ENCODE measurements at regions not wholly inside any gene's neighbourhood (a gene's known extent, or its start where the extent isn't known, plus 50 kb on each side); places are given as distances from the start of the nearest gene placed in this dataset.

DNA sequence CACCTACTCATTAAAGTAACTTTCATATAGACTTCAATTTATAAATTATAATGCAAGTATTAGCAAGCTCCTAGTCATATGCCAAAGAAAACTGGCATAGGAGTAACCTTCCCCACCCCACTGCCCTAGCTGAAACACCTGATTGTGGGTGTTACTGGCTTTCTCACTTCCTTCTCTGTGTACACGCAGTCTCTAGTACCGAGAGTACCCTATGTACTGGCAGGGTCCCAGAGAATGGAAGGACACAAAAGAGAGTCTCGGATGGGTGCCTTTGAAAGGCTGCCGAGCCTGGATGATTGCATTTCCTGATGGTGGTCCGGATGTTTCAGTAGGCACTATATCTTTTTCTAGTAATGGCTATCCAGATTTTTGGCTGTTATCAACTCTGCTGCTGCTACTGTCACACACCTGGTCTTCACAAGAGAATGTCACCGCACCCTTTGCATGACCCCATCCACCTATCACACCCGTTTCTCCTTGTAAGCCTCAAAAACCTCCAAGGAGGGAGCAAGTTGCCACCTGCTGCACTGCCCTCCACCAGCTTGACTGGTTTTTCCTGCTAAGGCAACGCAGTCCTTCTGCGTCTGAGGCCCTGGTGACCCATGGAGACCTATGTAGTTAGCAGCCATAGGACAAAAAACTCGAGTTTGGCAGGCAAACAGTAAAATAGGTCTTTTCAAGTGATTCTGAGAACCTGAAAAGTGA lies 53.8 kb upstream of the CLINT1 start (continued):
- TF ChIP-seq, protein P1, sequence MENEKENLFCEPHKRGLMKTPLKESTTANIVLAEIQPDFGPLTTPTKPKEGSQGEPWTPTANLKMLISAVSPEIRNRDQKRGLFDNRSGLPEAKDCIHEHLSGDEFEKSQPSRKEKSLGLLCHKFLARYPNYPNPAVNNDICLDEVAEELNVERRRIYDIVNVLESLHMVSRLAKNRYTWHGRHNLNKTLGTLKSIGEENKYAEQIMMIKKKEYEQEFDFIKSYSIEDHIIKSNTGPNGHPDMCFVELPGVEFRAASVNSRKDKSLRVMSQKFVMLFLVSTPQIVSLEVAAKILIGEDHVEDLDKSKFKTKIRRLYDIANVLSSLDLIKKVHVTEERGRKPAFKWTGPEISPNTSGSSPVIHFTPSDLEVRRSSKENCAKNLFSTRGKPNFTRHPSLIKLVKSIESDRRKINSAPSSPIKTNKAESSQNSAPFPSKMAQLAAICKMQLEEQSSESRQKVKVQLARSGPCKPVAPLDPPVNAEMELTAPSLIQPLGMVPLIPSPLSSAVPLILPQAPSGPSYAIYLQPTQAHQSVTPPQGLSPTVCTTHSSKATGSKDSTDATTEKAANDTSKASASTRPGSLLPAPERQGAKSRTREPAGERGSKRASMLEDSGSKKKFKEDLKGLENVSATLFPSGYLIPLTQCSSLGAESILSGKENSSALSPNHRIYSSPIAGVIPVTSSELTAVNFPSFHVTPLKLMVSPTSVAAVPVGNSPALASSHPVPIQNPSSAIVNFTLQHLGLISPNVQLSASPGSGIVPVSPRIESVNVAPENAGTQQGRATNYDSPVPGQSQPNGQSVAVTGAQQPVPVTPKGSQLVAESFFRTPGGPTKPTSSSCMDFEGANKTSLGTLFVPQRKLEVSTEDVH (IDR thresholded peaks at IDR 0.05; ENCODE audit: low read depth, partially characterized antibody) = no peak
- TF ChIP-seq TCF12 (IDR thresholded peaks at IDR 0.05; ENCODE audit: low read depth, low read length) (0 out of 2 replicates have a peak, but pooled peaks have one; percentile 61), NFYA (IDR thresholded peaks at IDR 0.05; ENCODE audit: borderline replicate concordance, low read depth, low read length) (no peak), ATF7 (IDR thresholded peaks at IDR 0.05; ENCODE audit: low read depth) (peak; percentile 40; the same call in 1 of the 2 replicates), SMC3 (IDR thresholded peaks at IDR 0.05; ENCODE audit: borderline replicate concordance, low read length) (no peak), SIX5 (IDR thresholded peaks at IDR 0.05; ENCODE audit: low read depth, low read length, severe bottlenecking) (no peak), ESRRA (IDR thresholded peaks at IDR 0.05; ENCODE audit: low read length) (no peak), RELB (IDR thresholded peaks at IDR 0.05; ENCODE audit: low read depth) (peak; percentile 85), KLF5 (IDR thresholded peaks at IDR 0.05; ENCODE audit: partially characterized antibody) (no peak), POLR2A (IDR thresholded peaks at IDR 0.05; ENCODE audit: low read depth, low read length) (no peak), CHD2 (IDR thresholded peaks at IDR 0.05; ENCODE audit: borderline replicate concordance, low read depth, low read length) (peak; percentile 65; the same call in 1 of the 2 replicates), ZNF217 (IDR thresholded peaks at IDR 0.05) (peak; percentile 71), SIN3A (IDR thresholded peaks at IDR 0.05; ENCODE audit: low read depth, low read length) (no peak), KDM1A (IDR thresholded peaks at IDR 0.05; ENCODE audit: borderline replicate concordance) (no peak), NFYB (IDR thresholded peaks at IDR 0.05; ENCODE audit: insufficient read depth, low read depth, low read length) (no peak), IKZF1 (conservative IDR thresholded peaks at IDR 0.05) (peak; percentile 95), BCL11A (IDR thresholded peaks at IDR 0.05; ENCODE audit: low read depth, low read length) (peak; percentile 61; the same call in 1 of the 2 replicates), CHD4 (IDR thresholded peaks at IDR 0.05) (no peak)
